HCT116 (cell line): ENCODE measurements at regions not wholly inside any gene's neighbourhood (a gene's known extent, or its start where the extent isn't known, plus 50 kb on each side); places are given as distances from the start of the nearest gene placed in this dataset.

Experiments used
- EZH2 ChIP-seq: fragments of 200-600 bp; sonication (generic); IDR thresholded peaks from 2 replicates; pipeline ENCODE4 v1.6.1; 2017; ENCODE audit warnings: antibody characterized with exemption, mixed run types
- EZH2phosphoT487 ChIP-seq: fragments of 200-600 bp; IDR thresholded peaks from 2 replicates; pipeline ENCODE4 v1.6.1; 2018; ENCODE audit warnings: antibody characterized with exemption, borderline replicate concordance
- FOSL1 ChIP-seq: IDR thresholded peaks from 2 replicates; pipeline ENCODE4 v1.6.1; 2012; ENCODE audit warnings: low read depth
- JUND ChIP-seq: IDR thresholded peaks from 2 replicates; pipeline ENCODE4 v1.6.1; 2012
- POLR2A ChIP-seq: IDR thresholded peaks from 2 replicates; pipeline ENCODE4 v1.7.0; 2011; ENCODE audit warnings: borderline replicate concordance; ENCODE audit not compliant: insufficient read depth, insufficient read length; ENCODE audit errors: extremely low read depth
- POLR2AphosphoS5 ChIP-seq: IDR thresholded peaks from 2 replicates; pipeline ENCODE4 v1.6.1; 2011; ENCODE audit warnings: mild to moderate bottlenecking, low read depth, low read length, moderate library complexity
- YY1 ChIP-seq: IDR thresholded peaks from 2 replicates; pipeline ENCODE4 v1.6.1; 2011; ENCODE audit warnings: low read length, low read depth, moderate library complexity, mild to moderate bottlenecking; ENCODE audit not compliant: insufficient replicate concordance; ENCODE audit errors: extremely low read depth
- ZFX ChIP-seq: fragments of 450-650 bp; IDR thresholded peaks from 2 replicates; pipeline ENCODE4 v1.6.1; 2017
- ZNF274 ChIP-seq: fragments of 200-500 bp; sonication (Bioruptor generic); IDR thresholded peaks from 2 replicates; pipeline ENCODE4 v1.6.1; 2014; ENCODE audit warnings: mild to moderate bottlenecking, low read depth, low read length, inconsistent platforms
- TF ChIP-seq, protein P1 (sequence below), 3 experiments: fragments of 200-600 bp in 1 of 3; sonication (generic) in 1 of 3; IDR thresholded peaks in 2 of 3; conservative IDR thresholded peaks in 1 of 3; 2 replicates each; pipeline ENCODE4 v1.5.1; 2012 to 2017; ENCODE audit warnings: low read depth in 2 of 3, low read length in 2 of 3, antibody characterized with exemption in 1 of 3, borderline replicate concordance in 1 of 3, control low read depth in 1 of 3, mild to moderate bottlenecking in 1 of 3, mixed read lengths in 1 of 3, mixed run types in 1 of 3, moderate library complexity in 1 of 3; ENCODE audit not compliant: insufficient read depth in 1 of 3
- TF ChIP-seq, protein P2 (sequence below): IDR thresholded peaks from 2 replicates; pipeline ENCODE4 v1.6.1; 2012; ENCODE audit warnings: low read depth

DNA sequence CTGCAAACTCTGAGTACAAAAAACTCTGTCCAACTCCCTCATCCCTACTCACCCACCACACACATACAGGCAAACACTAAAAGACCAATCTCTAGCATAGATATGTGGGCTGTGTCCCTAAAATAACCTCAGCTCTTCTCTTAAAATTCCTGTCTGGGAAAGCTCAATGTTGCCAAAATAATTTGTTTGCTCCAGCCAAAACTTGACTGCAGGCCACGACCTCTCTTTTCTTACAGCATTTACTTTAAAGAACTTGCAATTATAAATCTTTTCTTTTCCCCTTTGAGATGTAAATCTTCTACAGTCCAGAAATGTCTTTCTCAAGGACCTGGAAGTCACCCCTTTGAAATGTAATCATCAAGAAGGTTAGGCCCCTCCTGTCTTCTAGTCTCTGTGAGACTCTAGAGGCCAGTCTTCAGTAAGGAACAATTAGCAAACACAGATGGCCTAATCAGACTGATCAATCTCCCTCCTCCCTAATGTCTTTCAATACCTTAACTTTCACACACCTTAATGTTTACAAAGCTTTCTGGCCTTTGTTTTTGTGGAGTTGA, 483.6 kb upstream of the RGS18 start:
- TF ChIP-seq YY1 (no peak), POLR2A (no peak), JUND (no peak), POLR2AphosphoS5 (no peak), EZH2 (no peak), EZH2phosphoT487 (no peak), FOSL1 (no peak), ZNF274 (no peak), ZFX (no peak)
- TF ChIP-seq, protein P1, sequence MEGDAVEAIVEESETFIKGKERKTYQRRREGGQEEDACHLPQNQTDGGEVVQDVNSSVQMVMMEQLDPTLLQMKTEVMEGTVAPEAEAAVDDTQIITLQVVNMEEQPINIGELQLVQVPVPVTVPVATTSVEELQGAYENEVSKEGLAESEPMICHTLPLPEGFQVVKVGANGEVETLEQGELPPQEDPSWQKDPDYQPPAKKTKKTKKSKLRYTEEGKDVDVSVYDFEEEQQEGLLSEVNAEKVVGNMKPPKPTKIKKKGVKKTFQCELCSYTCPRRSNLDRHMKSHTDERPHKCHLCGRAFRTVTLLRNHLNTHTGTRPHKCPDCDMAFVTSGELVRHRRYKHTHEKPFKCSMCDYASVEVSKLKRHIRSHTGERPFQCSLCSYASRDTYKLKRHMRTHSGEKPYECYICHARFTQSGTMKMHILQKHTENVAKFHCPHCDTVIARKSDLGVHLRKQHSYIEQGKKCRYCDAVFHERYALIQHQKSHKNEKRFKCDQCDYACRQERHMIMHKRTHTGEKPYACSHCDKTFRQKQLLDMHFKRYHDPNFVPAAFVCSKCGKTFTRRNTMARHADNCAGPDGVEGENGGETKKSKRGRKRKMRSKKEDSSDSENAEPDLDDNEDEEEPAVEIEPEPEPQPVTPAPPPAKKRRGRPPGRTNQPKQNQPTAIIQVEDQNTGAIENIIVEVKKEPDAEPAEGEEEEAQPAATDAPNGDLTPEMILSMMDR (IDR thresholded peaks at IDR 0.05 in 2 of 3, conservative IDR thresholded peaks at IDR 0.05 in 1 of 3; ENCODE audit: borderline replicate concordance in 1 of 3, insufficient read depth in 1 of 3, low read depth in 2 of 3, low read length in 2 of 3), result no peak
- TF ChIP-seq, protein P2, sequence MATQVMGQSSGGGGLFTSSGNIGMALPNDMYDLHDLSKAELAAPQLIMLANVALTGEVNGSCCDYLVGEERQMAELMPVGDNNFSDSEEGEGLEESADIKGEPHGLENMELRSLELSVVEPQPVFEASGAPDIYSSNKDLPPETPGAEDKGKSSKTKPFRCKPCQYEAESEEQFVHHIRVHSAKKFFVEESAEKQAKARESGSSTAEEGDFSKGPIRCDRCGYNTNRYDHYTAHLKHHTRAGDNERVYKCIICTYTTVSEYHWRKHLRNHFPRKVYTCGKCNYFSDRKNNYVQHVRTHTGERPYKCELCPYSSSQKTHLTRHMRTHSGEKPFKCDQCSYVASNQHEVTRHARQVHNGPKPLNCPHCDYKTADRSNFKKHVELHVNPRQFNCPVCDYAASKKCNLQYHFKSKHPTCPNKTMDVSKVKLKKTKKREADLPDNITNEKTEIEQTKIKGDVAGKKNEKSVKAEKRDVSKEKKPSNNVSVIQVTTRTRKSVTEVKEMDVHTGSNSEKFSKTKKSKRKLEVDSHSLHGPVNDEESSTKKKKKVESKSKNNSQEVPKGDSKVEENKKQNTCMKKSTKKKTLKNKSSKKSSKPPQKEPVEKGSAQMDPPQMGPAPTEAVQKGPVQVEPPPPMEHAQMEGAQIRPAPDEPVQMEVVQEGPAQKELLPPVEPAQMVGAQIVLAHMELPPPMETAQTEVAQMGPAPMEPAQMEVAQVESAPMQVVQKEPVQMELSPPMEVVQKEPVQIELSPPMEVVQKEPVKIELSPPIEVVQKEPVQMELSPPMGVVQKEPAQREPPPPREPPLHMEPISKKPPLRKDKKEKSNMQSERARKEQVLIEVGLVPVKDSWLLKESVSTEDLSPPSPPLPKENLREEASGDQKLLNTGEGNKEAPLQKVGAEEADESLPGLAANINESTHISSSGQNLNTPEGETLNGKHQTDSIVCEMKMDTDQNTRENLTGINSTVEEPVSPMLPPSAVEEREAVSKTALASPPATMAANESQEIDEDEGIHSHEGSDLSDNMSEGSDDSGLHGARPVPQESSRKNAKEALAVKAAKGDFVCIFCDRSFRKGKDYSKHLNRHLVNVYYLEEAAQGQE, result no peak
